Effector CD8-positive, alpha-beta T cell (primary cell): ENCODE measurements at regions not wholly inside any gene's neighbourhood (a gene's known extent, or its start where the extent isn't known, plus 50 kb on each side); places are given as distances from the start of the nearest gene placed in this dataset.
"Not testable (repeated sequence)": the region's sequence is repeated elsewhere in the genome, so short reads cannot be mapped to it uniquely, and the experiment has no call there.

Experiments used
- DNase-seq: peaks from one replicate; lab custom pipeline; 2025; lab: John Stamatoyannopoulos, UW

DNA sequence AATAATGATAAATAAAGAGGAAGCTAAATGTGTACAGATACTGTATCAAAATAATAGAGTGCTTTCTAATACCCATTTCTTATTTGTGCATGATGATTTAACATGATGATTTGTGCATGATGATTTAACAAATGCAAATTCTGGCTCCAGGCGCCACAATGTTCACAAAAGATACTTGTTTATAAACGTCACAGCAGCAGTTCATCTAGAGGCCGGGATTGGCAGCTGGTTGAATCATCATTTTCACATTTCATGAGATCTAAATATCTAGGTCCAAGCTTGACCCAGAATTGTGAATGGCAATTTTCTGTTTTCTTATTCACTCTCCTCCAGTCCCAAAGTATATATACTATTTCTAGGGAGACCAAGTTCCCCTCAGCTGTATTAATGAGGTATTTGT, 322.0 kb downstream of the SUCLG1 start:
- DNase-seq: no peak

DNA sequence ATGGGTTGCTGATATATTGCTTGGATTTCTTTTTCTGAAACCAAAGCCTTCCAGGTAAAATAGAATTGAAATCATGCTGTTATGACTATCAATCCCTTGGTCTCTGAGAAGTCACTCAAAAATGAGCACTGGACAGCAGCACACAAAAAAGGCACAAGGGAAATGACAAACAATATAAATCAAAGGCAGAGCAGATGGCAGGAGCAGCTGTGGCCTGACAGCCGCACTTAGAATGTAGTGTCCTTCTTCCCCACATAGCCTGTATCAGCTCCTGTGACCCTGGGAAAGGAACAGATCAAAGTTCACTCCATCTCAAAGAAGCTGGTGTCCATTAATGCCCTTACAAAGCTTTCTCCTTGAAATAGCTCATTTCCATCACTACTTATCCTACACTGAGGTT, 326.7 kb downstream of the SUCLG1 start:
- DNase-seq: no peak

DNA sequence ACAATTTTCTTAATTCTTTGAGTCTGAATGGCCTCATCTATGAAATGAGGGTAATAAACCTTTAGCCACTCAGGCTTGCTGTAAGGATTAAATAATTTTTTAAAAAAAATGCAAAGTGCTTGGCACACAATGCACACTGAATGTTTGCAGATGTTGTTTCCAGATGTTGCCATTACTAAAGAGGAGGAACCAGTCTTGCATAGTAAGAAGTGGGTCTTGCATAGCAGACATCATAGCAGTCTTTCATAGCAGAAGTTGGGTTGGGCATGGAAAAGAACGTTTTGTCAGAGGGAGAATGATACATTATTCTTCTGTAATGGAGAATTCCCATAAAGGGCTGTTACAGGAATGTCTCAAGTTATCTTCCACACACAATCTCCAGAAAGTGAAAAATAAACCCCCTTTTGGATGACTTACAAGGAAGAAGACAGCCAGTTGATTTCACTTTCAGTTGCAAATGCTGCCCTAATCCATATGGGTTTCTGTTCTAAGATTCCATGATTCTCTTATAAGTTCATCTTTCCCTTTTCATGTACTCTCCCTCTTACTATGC, 327.7 kb downstream of the SUCLG1 start:
- no peak for DNase-seq

DNA sequence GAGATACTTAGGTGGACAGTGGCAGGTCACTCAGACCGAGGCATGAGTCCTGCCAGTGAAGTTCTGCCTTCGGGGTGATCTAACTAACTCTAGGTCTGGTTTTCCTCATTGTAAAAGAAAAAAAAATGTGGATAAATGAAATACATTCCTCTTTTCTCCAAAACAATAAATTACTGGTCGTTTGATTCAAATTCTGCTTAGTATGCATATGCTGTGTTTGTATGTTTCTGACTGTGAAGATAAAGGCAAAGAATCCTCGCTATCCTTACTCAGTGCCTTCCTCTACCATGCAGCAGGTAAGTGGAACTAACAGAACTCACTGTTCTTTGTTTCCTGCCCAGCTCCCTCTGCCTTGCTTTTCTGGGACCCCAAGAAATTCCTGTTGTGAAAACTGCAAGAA, 330.1 kb downstream of the SUCLG1 start:
- no peak for DNase-seq

DNA sequence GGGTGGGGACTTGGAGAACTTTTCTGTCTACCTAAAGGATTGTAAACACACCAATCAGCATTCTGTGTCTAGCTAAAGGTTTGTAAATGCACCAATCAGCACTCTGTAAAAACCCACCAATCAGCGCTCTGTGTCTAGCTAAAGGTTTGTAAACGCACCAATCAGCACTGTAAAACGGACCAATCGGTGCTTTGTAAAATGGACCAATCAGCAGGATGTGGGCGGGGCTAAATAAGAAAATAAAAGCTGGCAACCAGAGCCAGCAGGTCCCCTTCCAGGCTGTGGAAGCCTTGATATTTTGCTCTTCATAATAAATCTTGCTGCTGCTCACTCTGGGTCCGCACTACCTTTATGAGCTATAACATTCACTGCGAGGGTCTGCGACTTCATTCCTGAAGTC, 331.3 kb downstream of the SUCLG1 start:
- DNase-seq: not testable (repeated sequence)

DNA sequence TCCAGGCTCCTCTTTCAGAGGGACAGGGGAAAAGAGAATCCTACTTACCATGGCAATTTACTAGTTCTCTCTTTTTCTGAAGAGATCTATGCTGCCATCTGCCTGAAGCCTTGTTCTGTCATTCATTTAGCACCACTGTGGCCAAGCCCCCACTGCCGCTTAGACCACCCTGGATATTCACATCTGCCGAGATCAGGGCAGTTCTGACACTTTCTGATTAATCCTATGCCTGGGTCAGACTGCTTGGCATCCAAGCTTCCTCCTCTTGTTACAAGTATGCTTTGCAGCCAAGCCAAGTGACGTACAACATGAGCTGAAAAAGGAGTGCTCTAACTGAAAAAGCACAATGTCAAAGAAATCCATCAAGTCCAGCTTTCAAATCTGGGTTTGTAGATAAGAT, 332.6 kb downstream of the SUCLG1 start:
- DNase-seq: no peak

DNA sequence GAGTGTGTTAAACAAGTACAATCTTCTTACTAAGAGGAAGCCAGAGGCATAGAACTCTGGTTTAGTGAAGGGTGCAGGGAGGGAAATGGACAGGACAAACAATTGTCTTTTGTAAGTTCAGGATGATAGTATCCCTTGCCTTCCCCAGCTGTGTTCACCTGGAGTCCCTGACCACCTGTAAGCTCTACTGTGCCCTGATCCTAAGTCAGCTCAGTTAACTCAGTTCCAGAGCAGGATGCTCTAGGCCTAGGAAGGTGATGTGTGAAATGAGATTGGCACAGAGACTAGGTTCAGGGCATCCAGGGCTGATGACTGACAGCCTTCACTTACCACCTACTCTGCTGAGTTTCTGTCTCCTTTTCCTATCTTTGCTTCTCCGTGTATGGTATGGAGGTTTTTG, 333.0 kb downstream of the SUCLG1 start:
- no peak for DNase-seq

DNA sequence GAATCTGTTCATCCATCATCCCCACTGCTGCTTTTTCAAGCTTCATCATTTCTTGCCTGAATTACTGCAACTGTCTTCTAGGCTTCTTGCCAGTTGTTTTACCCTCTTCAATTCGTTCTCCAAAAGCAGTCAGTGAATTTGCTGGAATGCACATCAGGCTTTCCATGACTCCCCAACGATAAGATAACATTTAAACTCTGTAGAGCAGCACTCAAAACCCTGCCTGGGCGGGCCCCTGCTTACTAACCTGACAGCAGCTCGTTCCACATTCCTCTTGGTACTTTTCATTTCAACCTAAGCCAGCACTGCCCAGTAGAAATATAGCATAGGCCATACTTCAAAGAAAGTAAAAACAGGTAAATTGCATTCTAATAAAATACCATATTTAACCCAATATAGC, 342.9 kb downstream of the SUCLG1 start:
- no peak for DNase-seq

DNA sequence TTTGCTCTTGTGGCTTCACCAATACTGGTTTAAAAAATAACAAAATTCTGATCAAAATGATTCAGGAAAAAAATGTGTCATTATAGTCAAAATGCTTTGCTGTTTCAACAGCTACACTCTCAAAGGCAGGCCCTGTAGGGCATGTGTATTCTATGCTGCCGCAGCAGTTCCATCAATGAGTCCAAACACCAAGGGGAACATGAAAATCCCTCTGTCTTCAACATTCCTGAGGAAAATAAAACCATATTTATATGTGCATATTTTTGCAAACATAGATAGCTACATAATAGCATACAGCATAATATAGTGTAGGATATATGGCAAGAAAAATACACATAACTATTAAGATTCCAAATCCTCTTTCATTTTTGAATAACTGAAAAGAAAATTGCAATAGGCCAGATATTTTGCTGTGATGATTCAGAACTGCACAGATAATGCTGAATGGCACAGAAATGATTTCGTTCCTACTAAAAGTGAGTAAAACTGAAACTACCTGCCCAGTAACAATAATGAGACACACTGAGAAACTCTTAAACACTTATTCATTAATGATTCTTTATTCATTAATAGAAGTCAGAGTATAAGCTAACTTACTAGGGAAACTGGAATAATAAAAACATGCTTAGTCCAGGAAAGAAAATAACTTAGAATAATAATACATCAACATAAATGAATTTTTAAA, 343.8 kb downstream of the SUCLG1 start:
- no peak for DNase-seq

DNA sequence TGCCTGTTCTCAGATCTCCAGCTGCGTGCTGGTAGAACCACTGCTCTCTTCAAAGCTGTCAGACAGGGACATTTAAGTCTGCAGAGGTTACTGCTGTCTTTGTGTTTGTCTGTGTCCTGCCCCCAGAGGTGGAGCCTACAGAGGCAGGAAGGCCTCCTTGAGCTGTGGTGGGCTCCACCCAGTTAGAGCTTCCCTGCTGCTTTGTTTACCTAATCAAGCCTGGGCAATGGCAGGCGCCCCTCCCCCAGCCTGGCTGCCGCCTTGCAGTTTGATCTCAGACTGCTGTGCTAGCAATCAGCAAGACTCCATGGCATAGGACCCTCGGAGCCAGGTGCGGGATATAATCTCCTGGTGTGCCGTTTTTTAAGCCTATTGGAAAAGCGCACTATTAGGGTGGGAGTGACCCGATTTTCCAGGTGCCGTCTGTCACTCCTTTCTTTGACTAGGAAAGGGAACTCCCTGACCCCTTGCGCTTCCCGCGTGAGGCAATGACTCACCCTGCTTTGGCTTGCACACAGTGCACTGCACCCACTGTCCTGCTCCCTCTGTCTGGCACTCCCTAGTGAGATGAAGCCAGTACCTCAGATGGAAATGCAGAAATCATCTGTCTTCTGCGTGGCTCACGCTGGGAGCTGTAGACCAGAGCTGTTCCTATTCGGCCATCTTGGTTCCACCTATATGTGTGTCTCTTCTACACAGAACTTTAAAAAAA, 355.1 kb downstream of the SUCLG1 start:
- DNase-seq: not testable (repeated sequence)

DNA sequence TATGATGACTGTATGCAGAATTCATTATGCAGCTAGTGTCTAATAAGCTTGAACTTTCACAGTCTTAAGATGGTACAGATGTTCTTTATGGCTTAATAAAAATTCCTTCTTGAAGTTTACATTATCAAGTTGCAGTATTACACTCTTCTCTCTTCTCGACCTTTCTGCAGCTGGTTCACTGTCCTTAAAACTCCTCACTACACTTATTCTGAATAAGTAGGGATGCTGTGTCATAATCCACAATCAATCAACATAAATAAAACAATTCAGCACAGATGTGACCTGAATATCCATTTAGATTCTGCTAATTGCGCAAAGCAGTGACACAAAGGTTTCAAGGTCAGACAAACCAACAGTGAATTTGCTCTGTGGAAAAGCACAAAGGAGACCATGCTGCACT, 356.8 kb downstream of the SUCLG1 start:
- DNase-seq: no peak

DNA sequence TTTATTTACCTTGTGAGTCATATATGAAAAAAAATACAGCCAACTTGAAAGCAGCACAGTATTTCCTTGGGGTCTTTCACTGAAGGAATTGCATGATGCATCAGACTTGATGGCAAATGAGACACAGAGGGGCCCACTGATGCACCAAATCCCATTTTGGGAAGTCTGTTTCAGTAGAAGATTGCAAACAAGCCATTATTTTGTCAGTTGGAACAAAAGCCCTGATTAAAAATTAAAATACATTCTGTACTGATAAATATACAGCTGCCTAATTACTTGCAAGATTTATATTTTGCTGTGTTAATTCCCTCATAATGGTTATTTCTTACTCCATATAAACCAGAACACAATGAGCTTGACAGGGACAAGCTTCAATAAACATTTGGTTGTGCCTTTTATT, 370.4 kb downstream of the SUCLG1 start:
- DNase-seq: no peak

DNA sequence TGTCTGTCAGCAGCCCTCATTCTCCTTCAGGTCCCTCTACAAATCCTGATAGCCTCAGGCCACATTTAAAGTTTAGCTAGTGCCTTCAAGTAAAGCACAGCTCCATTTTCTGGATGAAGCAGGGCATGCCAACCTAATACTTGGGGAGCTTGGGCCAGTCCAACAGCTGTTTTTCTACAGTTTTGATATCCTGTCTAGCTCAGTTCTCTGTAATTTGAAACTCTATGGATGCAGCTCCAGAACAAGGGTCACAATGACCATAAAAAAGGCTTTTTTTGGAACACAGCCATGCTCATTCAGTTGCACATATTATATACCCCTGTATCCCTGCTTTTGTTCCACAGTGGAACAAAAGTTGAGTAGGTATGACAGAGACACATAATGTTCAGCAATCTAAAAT, 373.5 kb downstream of the SUCLG1 start:
- DNase-seq: no peak

DNA sequence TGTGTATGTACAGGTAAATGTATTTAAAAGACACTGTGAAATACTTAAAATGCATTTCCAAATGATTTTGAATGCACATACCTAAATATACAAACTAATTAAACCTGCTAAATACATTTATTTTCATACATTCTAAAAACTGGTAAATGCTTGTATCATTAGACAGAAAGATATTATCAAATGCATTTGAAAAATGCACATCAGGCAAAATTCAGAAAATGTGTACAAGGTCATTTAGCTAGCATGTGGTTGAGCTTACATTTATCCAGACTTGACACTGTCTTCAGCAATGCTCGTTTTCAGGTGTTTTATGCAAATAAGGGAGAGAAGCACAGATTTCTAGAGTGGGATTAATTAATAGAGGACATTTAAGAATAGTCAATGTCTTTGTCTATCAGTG, 374.2 kb downstream of the SUCLG1 start:
- DNase-seq: no peak

DNA sequence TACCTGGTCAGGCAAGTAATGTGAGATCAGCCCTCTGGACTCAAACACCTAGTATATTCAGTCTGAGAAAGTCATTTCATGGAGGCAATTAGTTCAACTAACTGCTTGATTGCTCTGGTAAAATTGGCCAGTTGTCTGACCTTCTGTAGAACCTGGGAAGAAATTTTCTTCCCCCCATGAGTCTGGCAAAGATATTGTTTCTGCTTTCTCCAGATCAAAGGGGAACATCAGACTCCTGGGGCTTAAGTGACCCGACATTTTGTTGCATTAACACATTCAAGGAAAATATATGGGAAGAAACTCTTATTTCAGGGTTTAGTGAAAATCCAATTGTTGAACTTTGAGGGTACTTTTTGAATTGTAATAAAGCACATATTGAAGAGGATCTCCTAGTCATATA, 375.1 kb downstream of the SUCLG1 start:
- DNase-seq: no peak

DNA sequence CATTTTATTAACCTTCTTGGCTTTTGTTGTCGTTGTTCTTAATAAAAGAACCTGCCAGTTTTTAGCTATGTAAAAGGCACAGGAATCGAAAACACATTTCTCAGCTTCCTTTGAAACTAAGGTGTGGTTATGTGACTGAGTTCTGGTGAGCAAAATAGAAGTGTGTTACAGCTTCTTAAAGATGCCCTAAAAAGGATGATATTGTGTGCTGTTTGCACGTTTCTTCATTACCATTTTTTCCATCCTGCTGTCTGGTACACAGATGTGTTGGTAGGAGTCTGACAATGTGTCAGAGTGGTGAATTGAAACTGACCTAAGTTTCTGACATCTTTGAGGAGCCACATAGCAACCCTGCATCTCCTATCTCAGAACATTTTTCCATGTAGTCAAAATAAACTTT, 380.6 kb downstream of the SUCLG1 start:
- no peak for DNase-seq

DNA sequence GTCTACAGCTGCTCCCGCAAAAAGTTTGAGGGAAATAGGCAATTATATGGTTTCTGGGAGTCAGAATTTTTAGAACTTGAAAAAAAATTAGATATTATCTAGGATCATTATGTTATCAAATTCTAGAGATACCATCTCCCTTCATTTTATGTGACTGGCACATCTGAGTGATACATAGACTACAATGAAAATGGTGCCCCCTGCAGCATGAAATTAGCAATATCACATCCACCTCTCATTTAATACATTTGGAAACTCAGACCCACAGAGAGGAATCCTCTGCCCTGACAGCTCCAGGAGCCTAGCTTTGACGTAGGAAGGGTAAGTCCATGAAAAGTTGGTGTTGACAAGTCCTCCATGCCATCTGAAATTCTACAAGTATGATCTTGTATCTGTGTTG, 381.6 kb downstream of the SUCLG1 start:
- no peak for DNase-seq

DNA sequence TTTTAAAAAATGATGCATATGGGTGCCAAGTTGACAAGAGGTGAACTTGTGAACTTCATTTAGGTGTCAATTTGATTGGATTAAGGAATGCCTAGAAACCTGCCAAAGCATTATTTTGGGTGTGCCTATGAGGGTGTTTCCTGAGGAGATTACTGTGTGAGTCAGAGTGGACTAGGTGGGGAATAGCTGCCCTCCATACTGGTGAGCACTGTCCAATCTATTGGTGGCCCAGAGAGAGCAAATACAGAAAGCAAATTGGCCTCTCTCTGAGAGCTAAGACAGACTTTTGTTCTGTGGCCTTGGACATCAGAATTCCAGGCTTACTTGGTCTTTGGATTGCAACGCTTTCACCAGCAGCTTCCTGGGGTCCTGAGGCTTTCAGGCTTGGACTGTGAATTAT, 388.0 kb downstream of the SUCLG1 start:
- DNase-seq: no peak

DNA sequence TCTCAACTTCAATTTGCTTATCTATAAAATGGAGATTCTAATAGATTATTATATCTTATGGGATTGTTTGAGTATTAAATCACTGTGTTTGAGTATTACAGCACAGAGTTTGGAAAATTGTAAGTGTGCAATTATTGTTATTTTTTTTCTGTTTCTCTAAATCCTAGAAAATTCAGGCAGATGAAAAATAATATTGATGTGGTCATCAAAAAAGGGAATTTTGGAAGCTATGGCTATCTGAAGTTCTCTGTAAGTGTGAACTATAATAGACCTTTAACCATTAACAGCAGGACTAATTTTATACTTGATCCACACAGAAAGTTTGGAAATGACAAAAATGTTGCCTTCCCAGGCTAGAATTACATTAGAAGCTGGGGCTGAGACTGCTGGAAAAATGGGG, 393.2 kb downstream of the SUCLG1 start:
- no peak for DNase-seq

DNA sequence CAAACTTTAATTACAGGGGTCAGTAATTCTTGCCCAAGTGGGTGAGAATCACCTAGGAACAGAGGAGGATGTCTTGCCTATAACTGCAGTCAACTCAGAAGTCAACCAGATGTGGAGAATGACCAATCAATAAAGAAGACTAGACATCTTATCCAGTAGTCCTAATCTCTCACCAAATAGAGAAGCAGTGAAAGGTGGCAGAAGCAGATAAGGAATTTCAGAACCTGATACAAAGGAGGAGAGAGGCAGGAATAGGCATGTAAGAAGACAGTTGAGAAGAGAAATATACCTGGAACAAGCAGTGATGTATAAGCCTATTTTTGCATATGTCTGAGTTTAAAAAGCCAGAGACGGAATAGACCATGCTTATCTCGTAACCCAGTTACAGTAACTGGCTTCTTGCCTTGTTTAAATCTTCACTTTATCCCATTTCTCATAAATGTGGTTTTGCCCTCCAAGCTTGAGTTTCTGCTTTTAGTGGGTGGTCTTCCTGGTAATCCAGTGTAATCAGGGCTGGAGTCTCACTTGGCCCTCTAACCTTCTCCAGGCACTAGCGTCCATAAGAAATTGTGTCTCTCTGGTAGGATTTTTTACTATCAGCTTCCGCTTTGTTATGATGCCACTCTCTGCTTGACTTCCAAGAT, 401.0 kb downstream of the SUCLG1 start:
- no peak for DNase-seq

DNA sequence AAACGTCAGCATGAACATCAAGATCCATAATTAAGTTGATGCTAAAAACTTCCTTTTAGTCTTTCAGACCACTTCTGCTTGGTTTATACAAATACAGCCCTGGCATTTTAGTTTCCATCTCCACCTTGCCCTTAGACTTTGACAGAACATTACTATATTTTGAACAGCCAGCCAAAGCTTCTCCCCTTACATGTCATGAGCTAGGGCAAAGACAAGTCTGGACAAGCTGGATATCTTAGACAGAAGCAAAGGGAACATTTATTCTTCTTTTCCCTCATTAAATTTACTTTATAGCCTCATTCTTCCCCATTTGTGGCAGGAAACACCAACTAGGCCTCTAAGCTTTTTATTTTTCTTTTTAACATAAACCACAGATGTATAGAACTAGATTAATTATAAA, 403.3 kb downstream of the SUCLG1 start:
- no peak for DNase-seq

DNA sequence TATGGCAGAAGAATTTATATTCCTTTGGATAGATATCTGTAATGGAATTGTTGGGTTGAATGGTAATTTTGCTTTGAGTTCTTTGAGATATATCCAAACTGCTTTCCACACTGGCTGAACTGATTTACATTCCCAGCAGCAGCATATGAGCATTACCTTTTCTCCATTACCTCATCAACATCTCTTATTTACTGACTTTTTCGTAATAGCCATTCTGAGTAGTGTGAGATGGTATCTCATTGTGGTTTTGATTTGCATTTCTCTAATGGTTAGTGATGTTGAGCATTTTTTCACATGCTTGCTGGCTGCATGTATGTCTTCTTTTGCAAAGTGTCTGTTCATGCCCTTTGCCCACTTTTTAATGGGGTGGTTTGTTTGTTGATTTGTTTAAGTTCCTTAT, 404.5 kb downstream of the SUCLG1 start:
- not testable (repeated sequence) for DNase-seq

DNA sequence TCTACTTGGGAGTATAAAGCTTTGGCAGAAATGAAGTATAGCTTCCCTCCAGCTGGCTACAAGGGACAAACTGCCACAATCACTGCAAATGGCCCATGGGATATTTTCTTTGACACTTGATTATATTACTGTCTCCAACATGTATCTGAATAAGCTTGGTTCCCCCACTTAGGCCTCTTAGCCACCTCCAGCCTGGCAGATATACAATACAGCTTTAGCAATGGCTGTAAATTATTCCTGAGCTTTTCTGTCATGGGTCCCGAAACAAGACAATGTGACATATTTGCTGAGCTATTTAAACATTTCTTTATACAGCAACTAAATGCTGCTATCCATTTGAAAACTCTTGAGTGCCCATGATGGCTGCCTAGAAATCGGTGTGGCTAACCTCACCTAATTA, 406.2 kb downstream of the SUCLG1 start:
- no peak for DNase-seq
